Spleen (tissue), 11 donors: ENCODE measurements at regions not wholly inside any gene's neighbourhood (a gene's known extent, or its start where the extent isn't known, plus 50 kb on each side); places are given as distances from the start of the nearest gene placed in this dataset.
A peak's percentile ranks its signal among the peaks of the same experiment; 100 is the strongest.
"Not testable (repeated sequence)": the region's sequence is repeated elsewhere in the genome, so short reads cannot be mapped to it uniquely, and the experiment has no call there.

Experiments
- DNase-seq: peaks from one replicate; pipeline ENCODE4 v3.0.0-alpha.2; 2020
- H3K27ac ChIP-seq, 8 donors: fragments of 200-600 bp; sonication (generic) in 7 of 8; 1 replicate in 4 of 8; 2 replicates in 4 of 8; pipeline versions ENCODE4 v1.5.0 to v1.8.0; 2016 to 2021; ENCODE audit warnings: inconsistent platforms in 4 of 8, mild to moderate bottlenecking in 4 of 8, moderate library complexity in 1 of 8
- H3K27me3 ChIP-seq, 7 donors: fragments of 200-600 bp; sonication (generic) in 6 of 7; replicated peaks in 1 of 7; 1 replicate in 4 of 7; 2 replicates in 3 of 7; pipeline versions ENCODE4 v1.5.0 to v1.8.0; 2016 to 2021; ENCODE audit warnings: inconsistent platforms in 3 of 7, mild to moderate bottlenecking in 1 of 7
- H3K36me3 ChIP-seq, 6 donors: fragments of 200-600 bp; sonication (generic) in 5 of 6; 1 replicate in 4 of 6; 2 replicates in 2 of 6; pipeline versions ENCODE4 v1.5.0 to v1.8.0; 2016 to 2021; ENCODE audit warnings: inconsistent platforms in 2 of 6
- H3K4me1 ChIP-seq, 6 donors: fragments of 200-600 bp; sonication (generic) in 5 of 6; 1 replicate in 3 of 6; 2 replicates in 3 of 6; pipeline versions ENCODE4 v1.5.0 to v1.8.0; 2016 to 2021; ENCODE audit warnings: inconsistent platforms in 3 of 6
- H3K4me3 ChIP-seq, 8 donors: fragments of 200-600 bp; sonication (generic) in 7 of 8; 1 replicate in 4 of 8; 2 replicates in 4 of 8; pipeline versions ENCODE4 v1.5.0 to v1.8.0; 2016 to 2021; ENCODE audit warnings: inconsistent platforms in 4 of 8, mild to moderate bottlenecking in 4 of 8, moderate library complexity in 2 of 8
- H3K9me3 ChIP-seq, 8 donors: fragments of 200-600 bp; sonication (generic) in 7 of 8; 1 replicate in 4 of 8; 2 replicates in 4 of 8; pipeline versions ENCODE4 v1.5.0 to v1.8.0; 2016 to 2021; ENCODE audit warnings: inconsistent platforms in 4 of 8
- CTCF ChIP-seq, 11 experiments: fragments of 200-600 bp in 7 of 11; fragments of 450-650 bp in 4 of 11; sonication (generic) in 4 of 11; IDR thresholded peaks in 8 of 11; conservative IDR thresholded peaks in 3 of 11; 1 replicate in 7 of 11; 2 replicates in 4 of 11; pipeline versions ENCODE4 v1.4.0 to v1.8.0; 2016 to 2021; ENCODE audit warnings: antibody characterized with exemption in 11 of 11, inconsistent platforms in 4 of 11, mild to moderate bottlenecking in 1 of 11
- POLR2A ChIP-seq, 3 donors: fragments of 450-650 bp; IDR thresholded peaks; one replicate each; pipeline ENCODE4 v1.5.1; 2017; ENCODE audit warnings: antibody characterized with exemption in 3 of 3, mild to moderate bottlenecking in 1 of 3
- POLR2AphosphoS5 ChIP-seq, 3 donors: sonication (generic); formaldehyde crosslinking; IDR thresholded peaks; one replicate each; pipeline ENCODE4 v1.5.1; 2017; ENCODE audit warnings: antibody characterized with exemption in 3 of 3
- WGBS, 5 donors: extraction: QIAGEN DNeasy Blood & Tissue Kit in 3 of 5; methylation state at CpG; one replicate each; pipeline versions ENCODE4 v1.1.5 to v1.1.7; 2013 to 2018; 5-methylcytosine and 5-hydroxymethylcytosine counted together
- intact Hi-C: fragments of 100-400 bp; cut with DNase I; formaldehyde crosslinking; loops from one replicate; pipeline ENCODE4 v1.15.0; 2023; ENCODE audit warnings: low total_unique reads
- donor health status: healthy with polysubstance abuse.
- donor health status: DM: no; HTN: no; CAD: no; lungs with moderate emphysema.
- donor health status: DM: no; HTN: no; CAD: no.
- donor health status: Bipolar disorder and iron deficiency.
- donor health status: healthy.
- donor health status: DM: no; HTN: no; CAD: no.
- donor health status: DM: yes; HTN: yes; CAD: no.

- Histone ChIP-seq H3K27ac (no peak overlapping the region), H3K4me3 (no peak overlapping the region), H3K9me3 (peaks cover 0 to 14% (median 3%) of the 10 kb centered on the region in 8 donors), H3K27me3 (no peaks in the 10 kb centered on the region), H3K36me3 (no peaks in the 10 kb centered on the region), H3K4me1 (no peaks in the 10 kb centered on the region)
- intact Hi-C loops = no loop called here
- TF ChIP-seq CTCF (IDR thresholded peaks at IDR 0.05 in 8 of 11, conservative IDR thresholded peaks at IDR 0.05 in 3 of 11) (no peak), POLR2A (IDR thresholded peaks at IDR 0.05) (no peak), POLR2AphosphoS5 (IDR thresholded peaks at IDR 0.05) (no peak)
- DNase-seq = no peak
Measured at GRCh38 chr10:65040796-65041195, 1519.6 kb downstream of the REEP3 start.

GRCh38 chr10:65041307-65041706, 1520.1 kb downstream of the REEP3 start:
- Histone ChIP-seq H3K27ac (no peak overlapping the region), H3K4me3 (no peak overlapping the region), H3K4me1 (no peaks in the 10 kb centered on the region), H3K27me3 (no peaks in the 10 kb centered on the region), H3K36me3 (no peaks in the 10 kb centered on the region), H3K9me3 (peaks cover 0 to 11% (median under 1%) of the 10 kb centered on the region in 8 donors)
- no peak for DNase-seq
- TF ChIP-seq POLR2A (IDR thresholded peaks at IDR 0.05) (no peak), CTCF (IDR thresholded peaks at IDR 0.05 in 8 of 11, conservative IDR thresholded peaks at IDR 0.05 in 3 of 11) (no peak), POLR2AphosphoS5 (IDR thresholded peaks at IDR 0.05) (no peak)
- intact Hi-C loops = no loop called here
- 64 to 74% (median 66%) methylated on average over 1 of the region's 1 CpG for WGBS, 5 donors

GRCh38 chr10:65042496-65042895, 1521.3 kb downstream of the REEP3 start:
- intact Hi-C loops = no loop called here
- Histone ChIP-seq H3K9me3 (peaks cover 0 to 11% (median 0%) of the 10 kb centered on the region in 8 donors), H3K4me1 (no peaks in the 10 kb centered on the region), H3K27me3 (no peaks in the 10 kb centered on the region), H3K27ac (no peak overlapping the region), H3K4me3 (no peak overlapping the region), H3K36me3 (no peaks in the 10 kb centered on the region)
- TF ChIP-seq POLR2AphosphoS5 (IDR thresholded peaks at IDR 0.05) = no peak
- no peak for TF ChIP-seq CTCF (IDR thresholded peaks at IDR 0.05 in 8 of 11, conservative IDR thresholded peaks at IDR 0.05 in 3 of 11)
- TF ChIP-seq POLR2A (IDR thresholded peaks at IDR 0.05) = no peak
- DNase-seq = no peak

GRCh38 chr10:65046831-65047230, 1525.6 kb downstream of the REEP3 start:
- no peak for DNase-seq
- intact Hi-C loops = no loop called here
- WGBS, 5 donors = 44 to 84% (median 65%) methylated on average over 1 of the region's 1 CpG

GRCh38 chr10:65052111-65052510, 1530.9 kb downstream of the REEP3 start:
- intact Hi-C loops, H3K27ac ChIP-seq, H3K4me3 ChIP-seq, H3K27me3 ChIP-seq, H3K36me3 ChIP-seq, H3K4me1 ChIP-seq: not testable (repeated sequence)
- H3K9me3 ChIP-seq = peaks cover 0 to 25% (median 16%) of the 10 kb centered on the region in 8 donors
- peak; percentile 60 for DNase-seq
- 88 to 93% (median 93%) methylated on average over 9 to 18 of the region's 22 CpGs for WGBS, 5 donors

More at GRCh38 chr10:65046831-65047230, 1525.6 kb downstream of the REEP3 start:
- Histone ChIP-seq H3K27ac (no peak overlapping the region), H3K4me1 (no peaks in the 10 kb centered on the region), H3K9me3 (peaks cover 0 to 14% (median 8%) of the 10 kb centered on the region in 8 donors), H3K36me3 (no peaks in the 10 kb centered on the region), H3K27me3 (no peaks in the 10 kb centered on the region), H3K4me3 (no peak overlapping the region)
- TF ChIP-seq POLR2A (IDR thresholded peaks at IDR 0.05) = no peak
- TF ChIP-seq CTCF (IDR thresholded peaks at IDR 0.05 in 8 of 11, conservative IDR thresholded peaks at IDR 0.05 in 3 of 11) = no peak
- no peak for TF ChIP-seq POLR2AphosphoS5 (IDR thresholded peaks at IDR 0.05)

GRCh38 chr10:65053397-65053796, 1532.2 kb downstream of the REEP3 start:
- H3K27me3 ChIP-seq, DNase-seq, H3K27ac ChIP-seq, intact Hi-C loops, H3K4me1 ChIP-seq, H3K4me3 ChIP-seq, H3K36me3 ChIP-seq: not testable (repeated sequence)
- WGBS, 5 donors = 87 to 97% (median 91%) methylated on average over 15 to 18 of the region's 18 CpGs
- peaks cover 0 to 25% (median 16%) of the 10 kb centered on the region in 8 donors for H3K9me3 ChIP-seq

- H3K27ac ChIP-seq, H3K27me3 ChIP-seq, H3K36me3 ChIP-seq, H3K4me1 ChIP-seq, H3K4me3 ChIP-seq, intact Hi-C loops, DNase-seq: not testable (repeated sequence)
- H3K9me3 ChIP-seq = peaks cover 0 to 25% (median 18%) of the 10 kb centered on the region in 8 donors
- WGBS, 5 donors = 61 to 95% (median 74%) methylated on average over 25 to 46 of the region's 46 CpGs
Measured at GRCh38 chr10:65053831-65054351, 1532.7 kb downstream of the REEP3 start.
